ENCODE measurements at regions not wholly inside any gene's neighbourhood (a gene's known extent, or its start where the extent isn't known, plus 50 kb on each side); places are given as distances from the start of the nearest gene placed in this dataset.

GRCh38 chr1:201747261-201747660 lies 81.7 kb upstream of the IPO9 start:
- H3K27ac ChIP-seq (ENCODE audit: low read length) = no peak overlapping the region

GRCh38 chr1:201748335-201748734 lies 80.6 kb upstream of the IPO9 start:
- no peak overlapping the region for H2AFZ ChIP-seq (ENCODE audit: low read depth, low read length)
- H3K9ac ChIP-seq (ENCODE audit: low read length) = no peak overlapping the region
- no peaks in the 10 kb centered on the region for H3K27me3 ChIP-seq (ENCODE audit: insufficient read depth, low read depth, low read length)
- H3F3A ChIP-seq (ENCODE audit: insufficient read depth, low read length, poor library complexity, severe bottlenecking) = no peaks in the 10 kb centered on the region
- H3K79me2 ChIP-seq (replicated peaks; ENCODE audit: insufficient read depth, low read length) = peaks cover 99% of the 10 kb centered on the region
- no peaks in the 10 kb centered on the region for H3K36me3 ChIP-seq (ENCODE audit: insufficient read depth, low read length)
- H3K4me2 ChIP-seq (ENCODE audit: low read length) = no peak overlapping the region
- no peaks in the 10 kb centered on the region for H3K9me2 ChIP-seq (ENCODE audit: insufficient read depth, low read length)
- no peak overlapping the region for H3K27ac ChIP-seq (ENCODE audit: low read length)
- peaks cover 27% of the 10 kb centered on the region for H4K20me1 ChIP-seq (ENCODE audit: insufficient read depth)
- H3K4me3 ChIP-seq (ENCODE audit: low read length) = no peak overlapping the region
- no peaks in the 10 kb centered on the region for H3K9me3 ChIP-seq (ENCODE audit: low read length)
- TF ChIP-seq RAD21 (conservative IDR thresholded peaks at IDR 0.05) = no peak
- TF ChIP-seq POLR2AphosphoS5 (IDR thresholded peaks at IDR 0.05) = no peak
- TF ChIP-seq CTCF (IDR thresholded peaks at IDR 0.05; ENCODE audit: poor library complexity, severe bottlenecking) = no peak
- no peak for TF ChIP-seq SMC3 (conservative IDR thresholded peaks at IDR 0.05; ENCODE audit: poor library complexity)
- no peak for TF ChIP-seq EP300 (conservative IDR thresholded peaks at IDR 0.05; ENCODE audit: poor library complexity, severe bottlenecking)
- TF ChIP-seq EZH2 (IDR thresholded peaks at IDR 0.05; ENCODE audit: borderline replicate concordance, insufficient read depth, low read length, poor library complexity, severe bottlenecking) = no peak
- no peak for TF ChIP-seq MXI1 (conservative IDR thresholded peaks at IDR 0.05; ENCODE audit: poor library complexity, severe bottlenecking)
- TF ChIP-seq TAF1 (IDR thresholded peaks at IDR 0.05; ENCODE audit: low read depth) = no peak

More at GRCh38 chr1:201747261-201747660, 81.7 kb upstream of the IPO9 start:
- Histone ChIP-seq H3K4me2 (ENCODE audit: low read length) (no peak overlapping the region), H3K27me3 (ENCODE audit: insufficient read depth, low read depth, low read length) (no peaks in the 10 kb centered on the region), H3K79me2 (replicated peaks; ENCODE audit: insufficient read depth, low read length) (peaks cover 99% of the 10 kb centered on the region), H3F3A (ENCODE audit: insufficient read depth, low read length, poor library complexity, severe bottlenecking) (no peaks in the 10 kb centered on the region), H3K9me3 (ENCODE audit: low read length) (no peaks in the 10 kb centered on the region), H3K9ac (ENCODE audit: low read length) (no peak overlapping the region), H3K9me2 (ENCODE audit: insufficient read depth, low read length) (no peaks in the 10 kb centered on the region), H3K36me3 (ENCODE audit: insufficient read depth, low read length) (peaks cover 6% of the 10 kb centered on the region), H4K20me1 (ENCODE audit: insufficient read depth) (peaks cover 27% of the 10 kb centered on the region), H2AFZ (ENCODE audit: low read depth, low read length) (no peak overlapping the region), H3K4me3 (ENCODE audit: low read length) (no peak overlapping the region)
- no peak for TF ChIP-seq EZH2 (IDR thresholded peaks at IDR 0.05; ENCODE audit: borderline replicate concordance, insufficient read depth, low read length, poor library complexity, severe bottlenecking)
- no peak for TF ChIP-seq POLR2AphosphoS5 (IDR thresholded peaks at IDR 0.05)
- no peak for TF ChIP-seq EP300 (conservative IDR thresholded peaks at IDR 0.05; ENCODE audit: poor library complexity, severe bottlenecking)
- TF ChIP-seq RAD21 (conservative IDR thresholded peaks at IDR 0.05) = no peak
- TF ChIP-seq TAF1 (IDR thresholded peaks at IDR 0.05; ENCODE audit: low read depth) = no peak
- TF ChIP-seq CTCF (IDR thresholded peaks at IDR 0.05; ENCODE audit: poor library complexity, severe bottlenecking) = no peak
- TF ChIP-seq REST (IDR thresholded peaks at IDR 0.05; ENCODE audit: borderline replicate concordance) = no peak
